HUDEP-2 (cell line): ENCODE measurements at regions not wholly inside any gene's neighbourhood (a gene's known extent, or its start where the extent isn't known, plus 50 kb on each side); places are given as distances from the start of the nearest gene placed in this dataset.
"Not testable (repeated sequence)": the region's sequence is repeated elsewhere in the genome, so short reads cannot be mapped to it uniquely, and the experiment has no call there.

Experiments used
- DNase-seq, 76 experiments: peaks; one replicate each; lab custom pipeline; 2025; ENCODE audit not compliant: unreplicated experiment in 76 of 76; lab: John Stamatoyannopoulos, UW

- no peak for DNase-seq
Observed at GRCh38 chr2:224181534-224182155, 142.6 kb upstream of the SERPINE2 start.

DNA sequence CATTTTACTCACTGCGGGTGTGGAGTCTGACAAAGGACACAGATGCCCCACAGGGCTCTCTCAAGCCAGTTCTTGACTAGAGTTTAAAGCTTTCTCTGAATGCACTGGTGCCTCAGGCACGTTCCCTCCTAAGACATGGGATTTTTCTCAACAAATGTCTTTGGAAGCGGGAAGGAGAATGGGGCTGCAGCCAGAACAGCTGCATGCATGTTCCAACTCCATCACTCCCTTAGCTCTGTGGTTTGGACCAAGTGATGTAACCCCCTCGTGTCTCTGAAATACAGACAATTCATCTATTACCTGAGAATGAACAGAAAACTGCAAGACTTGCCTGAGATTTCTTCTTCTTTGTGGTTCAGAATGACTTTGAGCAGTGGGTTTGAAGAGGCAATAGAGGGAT is 141.7 kb upstream of the SERPINE2 start:
- DNase-seq: no peak

DNA sequence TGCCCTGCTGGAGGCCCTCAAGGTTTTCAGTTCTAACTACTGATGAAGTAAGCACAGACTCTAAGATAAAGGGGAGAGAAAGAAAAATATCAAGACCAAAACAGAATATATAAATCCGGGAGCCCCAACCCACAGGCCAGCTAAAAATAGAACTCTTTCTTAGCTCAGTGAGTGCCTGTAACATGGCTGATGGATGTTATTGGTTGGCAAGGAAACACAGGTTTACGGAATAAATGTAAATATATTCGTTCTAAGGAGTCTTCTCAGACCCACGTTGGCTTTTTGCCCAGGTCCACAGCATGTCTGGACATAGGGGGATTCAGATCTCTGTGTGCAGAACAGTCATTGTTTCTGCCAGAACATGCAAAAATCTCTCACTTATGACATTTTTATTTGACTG is 139.0 kb upstream of the SERPINE2 start:
- DNase-seq: no peak

DNA sequence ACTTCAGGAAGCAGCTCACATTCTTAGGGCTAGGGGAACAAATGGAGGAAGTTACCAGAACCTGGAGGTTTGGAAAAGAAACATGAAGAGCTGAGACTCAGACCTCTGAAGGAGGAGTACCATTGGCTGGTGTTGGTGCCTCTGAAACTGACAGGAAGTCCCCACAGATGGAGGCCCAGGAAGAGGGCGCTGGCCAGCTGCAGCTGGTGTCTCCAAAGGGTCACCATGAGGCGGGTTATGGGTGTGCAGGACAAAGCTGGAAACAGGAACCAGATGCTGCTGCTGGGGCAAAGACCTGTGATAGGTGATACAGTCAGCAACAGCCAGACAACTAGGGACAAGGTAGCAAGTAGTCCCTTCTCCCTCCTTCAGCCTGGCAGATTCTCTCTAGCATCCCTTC is 136.5 kb upstream of the SERPINE2 start:
- DNase-seq: no peak

- DNase-seq: no peak
Observed at GRCh38 chr2:224174990-224175389, 135.9 kb upstream of the SERPINE2 start.

GRCh38 chr2:224174521-224174920 is 135.4 kb upstream of the SERPINE2 start:
- no peak for DNase-seq

GRCh38 chr2:224173933-224174332 is 134.8 kb upstream of the SERPINE2 start:
- no peak for DNase-seq

GRCh38 chr2:224173210-224173609 is 134.1 kb upstream of the SERPINE2 start:
- DNase-seq: no peak

DNA sequence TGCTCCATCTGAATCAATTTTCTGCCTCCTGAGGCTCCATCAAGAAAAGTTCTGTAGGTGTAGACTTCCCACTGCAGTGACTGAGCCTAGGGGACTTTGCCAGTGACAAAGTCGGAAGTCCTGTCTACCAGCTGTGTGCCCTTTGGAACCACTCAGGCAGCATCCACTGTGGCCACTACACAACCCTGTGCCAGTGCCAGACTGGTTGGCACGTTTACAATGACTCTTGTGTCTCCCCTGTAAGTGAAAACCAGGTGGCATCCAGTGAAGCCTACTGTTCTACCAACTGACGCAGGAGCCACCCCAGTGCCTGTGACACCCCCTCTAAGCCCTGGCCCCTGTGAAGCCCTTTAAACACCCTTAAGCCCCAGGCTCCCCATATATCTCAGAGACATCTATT is 132.1 kb upstream of the SERPINE2 start:
- no peak for DNase-seq

GRCh38 chr2:224169847-224170246 is 130.8 kb upstream of the SERPINE2 start:
- DNase-seq: no peak

- DNase-seq: not testable (repeated sequence)
Observed at GRCh38 chr2:224167781-224168180, 128.7 kb upstream of the SERPINE2 start.

- DNase-seq: no peak
Observed at GRCh38 chr2:224166654-224167053, 127.6 kb upstream of the SERPINE2 start.

- no peak for DNase-seq
Observed at GRCh38 chr2:224165901-224166319, 126.8 kb upstream of the SERPINE2 start.

- no peak for DNase-seq
Observed at GRCh38 chr2:224163566-224164307, 124.7 kb upstream of the SERPINE2 start.

DNA sequence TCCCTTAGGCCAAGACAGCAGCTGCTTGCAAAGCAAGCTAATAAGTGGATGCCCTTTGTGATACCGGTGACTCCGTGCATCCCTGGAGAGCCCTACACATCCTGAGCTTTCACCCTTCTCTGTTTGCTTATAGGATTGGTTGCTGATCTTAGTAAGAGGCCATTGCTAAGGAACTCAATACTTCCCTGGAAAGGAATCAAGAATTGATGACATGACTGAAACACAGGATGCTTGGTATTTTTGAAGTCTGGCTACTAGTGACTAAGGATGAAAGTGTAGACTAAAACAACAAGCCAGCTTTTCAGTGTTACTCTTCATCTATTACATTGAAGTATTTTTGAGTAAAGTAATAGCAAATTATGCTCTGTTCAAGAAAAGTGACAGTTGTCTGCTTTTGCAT is 123.0 kb upstream of the SERPINE2 start:
- DNase-seq: no peak

GRCh38 chr2:224161712-224162111 is 122.6 kb upstream of the SERPINE2 start:
- DNase-seq: no peak

- DNase-seq: no peak
Observed at GRCh38 chr2:224160917-224161316, 121.8 kb upstream of the SERPINE2 start.

DNA sequence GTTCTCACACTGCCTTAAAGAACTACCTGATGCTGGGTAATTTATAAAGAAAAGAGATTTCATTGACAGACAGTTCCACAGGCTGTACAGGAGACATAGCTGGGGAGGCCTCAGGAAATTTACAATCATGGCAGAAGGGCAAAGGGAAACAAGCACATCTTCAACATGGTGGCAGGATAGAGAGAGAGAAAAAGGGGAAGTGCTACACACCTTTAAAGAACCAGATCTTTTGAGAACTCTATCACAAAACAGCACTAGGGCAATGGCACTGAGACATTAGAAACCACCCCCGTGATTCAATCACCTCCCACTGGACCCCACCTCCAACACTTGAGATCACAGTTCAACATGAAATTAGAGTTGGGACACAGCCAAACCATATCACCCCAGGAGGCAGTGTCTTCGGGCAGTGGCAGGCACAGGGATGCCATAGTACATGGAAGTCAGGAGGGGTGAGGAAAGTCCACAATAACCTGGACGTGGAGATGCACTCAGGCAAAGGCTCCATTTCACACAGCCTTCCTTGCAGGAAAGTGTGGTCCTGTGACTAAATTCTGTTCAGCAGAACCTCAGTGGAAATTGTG is 120.4 kb upstream of the SERPINE2 start:
- no peak for DNase-seq

DNA sequence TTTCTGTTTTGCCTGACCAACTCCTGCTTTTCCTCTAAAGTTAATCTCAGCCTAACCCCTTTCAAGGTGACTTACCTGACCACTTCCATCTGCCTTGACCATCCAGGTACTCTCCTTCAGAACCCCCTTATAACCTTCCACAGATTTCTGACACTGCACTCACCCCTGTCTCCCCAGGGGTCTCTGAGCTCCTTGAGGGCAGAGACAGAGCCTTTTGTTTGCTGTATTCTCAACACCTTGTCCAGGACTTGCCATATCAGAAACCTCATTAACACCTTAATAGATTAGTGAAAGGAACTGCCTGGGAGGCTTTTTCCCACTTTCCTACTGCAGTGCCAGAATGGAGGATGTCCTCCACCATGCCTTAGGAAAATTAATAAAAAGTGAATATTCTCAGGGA is 119.7 kb upstream of the SERPINE2 start:
- DNase-seq: no peak

- no peak for DNase-seq
Observed at GRCh38 chr2:224158061-224158460, 119.0 kb upstream of the SERPINE2 start.

GRCh38 chr2:224157655-224158054 is 118.6 kb upstream of the SERPINE2 start:
- DNase-seq: no peak

GRCh38 chr2:224156436-224156835 is 117.3 kb upstream of the SERPINE2 start:
- no peak for DNase-seq
